ENCODE measurements at regions not wholly inside any gene's neighbourhood (a gene's known extent, or its start where the extent isn't known, plus 50 kb on each side); places are given as distances from the start of the nearest gene placed in this dataset.
"Not testable (repeated sequence)": the region's sequence is repeated elsewhere in the genome, so short reads cannot be mapped to it uniquely, and the experiment has no call there.

- no peak for DNase-seq (ENCODE audit: low read depth)
- Histone ChIP-seq H3K27me3 (ENCODE audit: control insufficient read depth, insufficient read depth, low read length) (no peaks in the 10 kb centered on the region), H3K4me3 (ENCODE audit: low read depth, low read length) (no peak overlapping the region), H3K36me3 (ENCODE audit: control insufficient read depth, insufficient read depth, low read length) (no peaks in the 10 kb centered on the region)
- TF ChIP-seq CTCF (IDR thresholded peaks at IDR 0.05; ENCODE audit: insufficient read depth, low read length, poor library complexity, severe bottlenecking), result no peak
Observed at GRCh38 chr12:97886511-97887176, 424.0 kb downstream of the RMST start.

GRCh38 chr12:97897881-97898280 is 435.3 kb downstream of the RMST start:
- not testable (repeated sequence) for DNase-seq (ENCODE audit: low read depth); H3K4me3 ChIP-seq (ENCODE audit: low read depth, low read length); H3K36me3 ChIP-seq (ENCODE audit: control insufficient read depth, insufficient read depth, low read length); H3K27me3 ChIP-seq (ENCODE audit: control insufficient read depth, insufficient read depth, low read length)

- Histone ChIP-seq H3K4me3 (ENCODE audit: low read depth, low read length) (no peak overlapping the region), H3K27me3 (ENCODE audit: control insufficient read depth, insufficient read depth, low read length) (no peaks in the 10 kb centered on the region), H3K36me3 (ENCODE audit: control insufficient read depth, insufficient read depth, low read length) (no peaks in the 10 kb centered on the region)
- no peak for TF ChIP-seq CTCF (IDR thresholded peaks at IDR 0.05; ENCODE audit: insufficient read depth, low read length, poor library complexity, severe bottlenecking)
- no peak for DNase-seq (ENCODE audit: low read depth)
Observed at GRCh38 chr12:97899529-97899928, 436.9 kb downstream of the RMST start.

GRCh38 chr12:97899956-97900355 is 437.4 kb downstream of the RMST start:
- no peak for DNase-seq (ENCODE audit: low read depth)
- H3K27me3 ChIP-seq (ENCODE audit: control insufficient read depth, insufficient read depth, low read length), result no peaks in the 10 kb centered on the region
- H3K4me3 ChIP-seq (ENCODE audit: low read depth, low read length), result no peak overlapping the region
- TF ChIP-seq CTCF (IDR thresholded peaks at IDR 0.05; ENCODE audit: insufficient read depth, low read length, poor library complexity, severe bottlenecking), result no peak
- H3K36me3 ChIP-seq (ENCODE audit: control insufficient read depth, insufficient read depth, low read length), result no peaks in the 10 kb centered on the region

GRCh38 chr12:97903356-97903755 is 440.8 kb downstream of the RMST start:
- Histone ChIP-seq H3K27me3 (ENCODE audit: control insufficient read depth, insufficient read depth, low read length) (no peaks in the 10 kb centered on the region), H3K4me3 (ENCODE audit: low read depth, low read length) (no peak overlapping the region), H3K36me3 (ENCODE audit: control insufficient read depth, insufficient read depth, low read length) (no peaks in the 10 kb centered on the region)
- no peak for TF ChIP-seq CTCF (IDR thresholded peaks at IDR 0.05; ENCODE audit: insufficient read depth, low read length, poor library complexity, severe bottlenecking)
- DNase-seq (ENCODE audit: low read depth), result no peak

GRCh38 chr12:97907504-97907903 is 444.9 kb downstream of the RMST start:
- no peaks in the 10 kb centered on the region for H3K27me3 ChIP-seq (ENCODE audit: control insufficient read depth, insufficient read depth, low read length)
- no peaks in the 10 kb centered on the region for H3K36me3 ChIP-seq (ENCODE audit: control insufficient read depth, insufficient read depth, low read length)
- no peak for TF ChIP-seq CTCF (IDR thresholded peaks at IDR 0.05; ENCODE audit: insufficient read depth, low read length, poor library complexity, severe bottlenecking)
- no peak for DNase-seq (ENCODE audit: low read depth)
- H3K4me3 ChIP-seq (ENCODE audit: low read depth, low read length), result no peak overlapping the region

All from kidney epithelial cell (primary cell).